GM19035 (cell line): ENCODE measurements at regions not wholly inside any gene's neighbourhood (a gene's known extent, or its start where the extent isn't known, plus 50 kb on each side); places are given as distances from the start of the nearest gene placed in this dataset.
"Not testable (repeated sequence)": the region's sequence is repeated elsewhere in the genome, so short reads cannot be mapped to it uniquely, and the experiment has no call there.

Experiments
- ATAC-seq: cut with Tn5 transposase; IDR thresholded peaks from one replicate; pipeline ENCODE4 v1.9.1; 2021; ENCODE audit not compliant: unreplicated experiment

DNA sequence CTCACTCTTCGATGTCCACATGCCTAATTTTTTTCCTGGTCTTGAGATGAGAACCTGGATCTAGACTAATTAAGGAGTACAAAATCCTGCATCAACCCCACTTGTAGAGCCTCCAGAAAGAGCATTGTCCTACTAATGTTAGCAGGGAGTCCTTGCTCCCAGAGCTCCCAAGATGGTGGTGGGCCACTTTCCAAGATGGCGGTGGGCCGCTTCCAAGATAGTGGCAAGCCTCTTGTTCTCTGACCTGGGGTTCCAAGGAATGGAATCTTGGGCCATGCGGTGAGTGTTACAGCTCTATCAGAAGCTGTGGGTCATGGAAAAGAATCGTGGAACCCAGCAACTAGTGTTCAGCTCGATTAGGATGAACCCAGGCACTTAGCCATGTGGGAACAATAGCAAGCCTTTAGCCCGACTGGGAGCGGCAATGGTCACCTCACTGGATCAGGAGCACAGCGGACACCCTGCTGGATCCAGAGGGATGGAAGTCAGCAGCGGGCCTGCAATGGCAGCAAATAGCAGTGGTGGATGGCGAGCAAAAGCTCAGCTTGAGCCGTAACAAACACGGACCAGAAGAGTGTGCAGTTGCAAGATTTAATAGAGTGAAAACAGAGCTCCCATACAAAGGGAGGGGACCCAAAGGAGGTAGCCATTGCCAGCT, 1997.5 kb upstream of the RAG2 start:
- ATAC-seq = not testable (repeated sequence)

DNA sequence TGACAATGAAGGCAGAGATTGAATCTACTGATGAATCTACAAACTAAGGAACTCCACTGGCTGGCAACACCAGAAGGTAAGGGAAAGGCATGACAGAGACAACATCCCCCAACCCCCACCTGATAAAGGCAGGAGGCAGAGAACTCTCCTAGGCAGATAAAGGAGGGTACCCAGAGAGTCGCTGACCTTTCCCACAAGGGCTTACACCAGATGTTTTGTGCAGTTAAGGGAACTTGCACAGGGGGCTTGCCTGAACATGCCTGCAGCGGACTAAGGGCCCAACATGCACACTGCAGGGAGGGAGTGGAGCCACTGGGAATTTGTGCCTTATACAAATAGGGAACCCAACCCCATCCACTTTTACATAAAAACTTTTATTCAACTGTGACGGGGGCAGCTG, 1996.9 kb upstream of the RAG2 start:
- ATAC-seq = no peak

DNA sequence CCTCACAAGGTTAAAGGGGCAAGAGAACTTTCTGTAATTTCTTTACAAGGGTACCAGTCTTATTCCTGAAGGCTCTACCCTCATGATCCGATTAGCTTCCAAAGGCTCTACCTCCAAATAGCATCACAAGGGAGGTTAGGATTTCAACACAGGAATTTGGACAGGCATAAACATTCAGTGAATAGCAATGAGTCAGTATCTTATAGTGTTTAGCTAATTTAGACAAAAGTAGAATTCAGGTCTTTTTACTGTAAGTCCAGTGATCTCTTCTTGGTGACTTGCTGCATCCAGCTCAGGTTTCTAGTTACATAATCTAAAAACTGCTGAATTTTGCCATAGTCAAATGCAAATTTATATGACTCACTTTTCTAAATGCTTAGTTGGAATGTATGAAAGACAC, 1995.6 kb upstream of the RAG2 start:
- ATAC-seq = no peak

DNA sequence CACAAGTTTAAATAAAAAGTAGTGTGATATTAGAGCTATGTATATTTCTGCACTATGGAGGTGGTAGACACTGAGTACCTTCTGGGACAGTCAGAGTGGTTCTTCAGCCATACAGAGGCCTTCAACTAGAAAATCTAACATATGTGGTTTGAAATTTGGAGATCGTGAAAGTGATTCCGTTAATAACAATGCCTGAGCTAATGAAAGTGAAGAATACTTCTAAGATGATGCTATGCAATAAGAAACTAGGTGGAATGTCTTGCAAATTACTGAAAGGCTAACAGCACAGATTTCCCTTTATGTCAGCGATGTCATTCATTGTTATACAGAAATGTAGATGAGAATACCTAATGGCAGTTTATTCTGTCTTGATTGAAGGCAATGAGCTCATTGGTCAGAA, 1984.7 kb upstream of the RAG2 start:
- ATAC-seq = no peak

DNA sequence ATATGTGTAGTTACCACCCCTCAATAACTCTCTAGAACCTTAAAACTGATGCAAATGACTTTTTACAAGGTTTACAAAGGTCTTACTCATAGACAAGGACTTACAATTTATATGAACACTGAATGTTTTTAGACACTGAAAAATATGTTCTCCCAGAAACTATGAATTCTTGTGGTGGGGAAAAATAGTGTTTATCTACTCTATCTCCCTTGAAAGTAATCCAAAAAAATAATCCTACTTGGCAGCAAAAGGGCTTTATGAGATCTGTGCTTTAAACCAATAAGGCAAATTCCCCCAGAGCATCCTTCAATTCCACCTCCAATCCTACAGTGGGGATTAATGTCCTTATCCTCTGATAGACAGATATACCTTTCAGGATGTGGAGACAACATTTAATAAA, 1984.1 kb upstream of the RAG2 start:
- ATAC-seq = no peak

DNA sequence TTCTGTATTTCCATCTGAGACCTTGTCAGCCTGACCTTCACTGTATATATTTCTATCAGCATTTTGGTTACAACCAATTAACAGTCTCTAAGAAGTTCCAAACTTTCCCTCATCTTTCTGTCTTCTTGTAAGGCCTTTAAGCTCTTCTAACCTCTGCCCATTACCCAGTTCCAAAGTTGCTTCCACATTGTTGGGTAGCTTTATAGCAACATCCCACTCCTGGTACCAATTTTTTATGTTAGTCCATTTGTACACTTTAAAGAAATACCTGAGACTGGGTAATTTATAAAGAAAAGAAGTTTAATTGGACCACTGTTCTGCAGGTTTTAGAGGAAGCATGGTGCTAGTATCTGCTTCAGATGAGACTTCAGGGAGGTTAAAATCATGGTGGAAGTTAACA, 1979.7 kb upstream of the RAG2 start:
- ATAC-seq = no peak

- no peak for ATAC-seq
Measured at GRCh38 chr11:38562562-38562961, 1964.5 kb upstream of the RAG2 start.

DNA sequence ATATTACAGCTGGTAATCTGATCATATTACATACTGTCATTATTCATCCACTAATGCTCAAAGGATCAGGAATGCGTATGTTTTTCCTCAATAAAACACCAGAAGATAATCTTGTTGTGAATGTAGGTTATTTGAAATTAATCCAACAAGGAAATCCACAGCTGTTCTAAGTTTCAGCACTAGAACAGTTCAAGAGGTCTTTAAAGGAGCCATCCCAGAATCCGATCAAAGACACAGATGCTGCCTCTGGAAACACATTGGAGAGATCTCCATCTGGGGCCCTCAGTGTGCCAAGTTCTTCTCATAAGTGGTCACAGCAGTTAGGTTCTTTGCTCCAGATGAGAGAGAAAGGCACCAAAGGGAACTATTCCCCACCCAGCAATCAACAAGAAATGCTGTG, 1955.1 kb upstream of the RAG2 start:
- no peak for ATAC-seq

DNA sequence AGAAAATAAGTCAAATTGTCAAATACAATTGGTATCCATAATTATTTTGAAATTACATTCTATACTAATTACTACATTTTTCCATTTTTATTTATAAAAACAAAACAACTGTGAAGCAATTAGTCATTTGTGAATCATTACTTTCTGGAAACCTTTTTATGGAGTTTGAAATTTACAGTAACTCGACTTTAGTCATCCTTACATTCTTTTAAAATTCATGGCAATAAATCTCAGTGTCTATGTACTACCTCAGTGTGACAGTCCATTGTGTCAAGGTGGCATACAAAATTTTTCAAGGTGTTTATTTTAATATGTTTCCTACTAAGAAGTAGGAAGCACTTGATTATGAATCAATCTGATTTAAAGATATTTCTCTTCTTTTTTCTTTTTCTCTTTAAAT, 1949.4 kb upstream of the RAG2 start:
- ATAC-seq = no peak

GRCh38 chr11:38543986-38544385, 1946.0 kb upstream of the RAG2 start:
- no peak for ATAC-seq

DNA sequence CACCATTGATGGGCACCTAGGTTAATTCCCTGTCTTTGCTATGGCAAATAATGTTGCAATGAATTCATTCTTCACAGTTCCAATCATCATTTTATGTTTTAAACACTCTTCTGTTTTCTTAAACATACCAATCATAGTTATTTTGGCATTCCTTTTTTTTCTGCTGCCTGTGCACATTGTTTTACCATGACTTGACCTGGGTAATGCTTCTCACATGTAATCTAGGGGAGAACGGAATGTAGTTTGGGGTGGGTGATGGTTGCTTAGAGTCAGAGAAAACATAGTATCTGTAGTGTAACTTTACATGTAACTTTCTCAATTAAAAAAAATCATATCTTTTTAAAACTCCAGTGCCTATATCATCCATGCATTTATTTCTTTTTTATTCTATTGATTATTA, 1945.3 kb upstream of the RAG2 start:
- no peak for ATAC-seq

DNA sequence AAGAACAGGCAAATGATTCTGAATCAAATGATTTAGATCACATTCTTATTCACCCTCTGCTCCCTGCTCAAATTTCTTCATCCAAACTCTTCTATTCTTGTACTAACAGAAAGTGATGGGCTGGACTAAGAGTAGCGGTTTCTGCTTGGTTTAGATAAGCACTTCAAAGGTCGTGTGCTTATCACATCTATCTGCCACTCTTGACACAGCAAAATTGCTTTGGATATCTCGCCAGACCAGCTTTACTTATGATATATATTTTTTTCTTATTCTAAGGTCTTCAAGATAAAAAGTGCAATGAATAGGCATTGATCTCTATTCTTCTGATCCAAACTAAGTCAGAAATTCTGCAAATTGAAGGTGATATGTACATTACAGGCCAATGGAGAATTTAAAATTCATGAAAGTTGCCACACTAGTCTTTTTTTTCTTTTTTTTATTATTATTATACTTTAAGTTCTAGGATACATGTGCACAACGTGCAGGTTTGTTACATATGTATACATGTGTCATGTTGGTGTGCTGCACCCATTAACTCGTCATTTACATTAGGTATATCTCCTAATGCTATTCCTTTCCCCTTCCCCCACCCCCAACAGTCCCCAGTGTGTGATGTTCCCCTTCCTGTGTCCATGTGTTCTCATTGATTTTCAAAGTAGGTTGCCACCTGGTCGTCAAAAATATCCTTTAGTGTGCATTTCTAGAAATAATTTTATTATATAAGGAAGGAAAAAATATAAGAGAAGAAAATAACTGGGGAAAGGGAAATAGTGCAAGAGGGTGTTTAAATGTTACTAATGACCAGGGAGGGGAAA, 1941.0 kb upstream of the RAG2 start:
- ATAC-seq = no peak

DNA sequence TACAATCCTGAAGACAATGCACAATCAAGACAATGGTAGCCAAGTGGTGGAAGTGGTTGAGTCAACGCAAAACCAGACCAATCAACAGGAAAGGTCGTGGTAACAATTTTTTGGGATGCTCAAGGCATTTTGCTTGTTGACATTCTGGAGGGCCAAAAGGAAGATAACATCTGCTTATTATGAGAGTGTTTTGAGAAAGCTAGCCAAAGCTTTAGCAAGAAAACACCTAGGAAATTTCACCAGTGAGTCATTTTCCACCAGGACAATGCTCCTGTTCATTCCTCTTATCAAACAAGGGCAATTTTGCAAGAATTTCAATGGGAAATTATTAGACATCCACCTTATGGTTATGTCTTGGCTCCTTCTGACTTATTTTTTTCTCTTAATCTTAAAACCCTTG, 1932.2 kb upstream of the RAG2 start:
- no peak for ATAC-seq

- no peak for ATAC-seq
Measured at GRCh38 chr11:38524945-38525344, 1926.9 kb upstream of the RAG2 start.

- ATAC-seq = no peak
Measured at GRCh38 chr11:38517991-38518390, 1920.0 kb upstream of the RAG2 start.

DNA sequence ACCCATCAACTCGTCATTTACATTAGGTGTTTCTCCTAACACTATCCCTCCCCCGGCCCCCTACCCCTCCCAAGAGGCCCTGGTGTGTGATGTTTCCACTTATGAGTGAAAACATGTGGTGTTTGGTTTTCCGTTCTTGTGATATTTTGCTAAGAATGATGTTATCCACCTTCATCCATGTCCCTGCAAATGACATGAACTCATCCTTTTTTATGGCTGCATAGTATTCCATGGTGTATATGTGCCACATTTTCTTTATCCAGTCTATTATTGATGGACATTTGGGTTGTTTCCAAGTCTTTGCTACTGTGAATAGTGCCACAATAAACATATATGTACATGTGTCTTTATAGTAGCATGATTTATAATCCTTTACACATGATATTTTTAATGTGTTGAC, 1914.8 kb upstream of the RAG2 start:
- ATAC-seq = not testable (repeated sequence)

DNA sequence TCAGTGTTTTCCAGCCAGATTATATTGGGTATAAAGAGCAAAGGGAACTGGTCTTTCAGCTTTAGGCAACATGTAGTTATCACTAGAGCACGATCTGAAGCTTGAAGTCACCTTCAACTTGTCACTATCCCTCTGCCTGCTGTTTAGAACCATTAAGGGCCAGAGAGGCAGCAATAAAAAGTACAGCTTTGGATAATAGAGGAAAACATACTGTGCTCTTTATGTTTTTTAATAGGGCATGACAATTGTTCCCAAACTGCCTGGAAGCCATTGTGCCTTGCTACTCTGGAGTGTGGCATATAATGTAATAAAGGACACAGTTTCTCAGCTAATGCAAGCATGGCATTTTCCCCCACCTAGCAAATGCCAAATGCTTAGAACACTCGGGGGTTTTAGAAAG, 1912.0 kb upstream of the RAG2 start:
- ATAC-seq = no peak

DNA sequence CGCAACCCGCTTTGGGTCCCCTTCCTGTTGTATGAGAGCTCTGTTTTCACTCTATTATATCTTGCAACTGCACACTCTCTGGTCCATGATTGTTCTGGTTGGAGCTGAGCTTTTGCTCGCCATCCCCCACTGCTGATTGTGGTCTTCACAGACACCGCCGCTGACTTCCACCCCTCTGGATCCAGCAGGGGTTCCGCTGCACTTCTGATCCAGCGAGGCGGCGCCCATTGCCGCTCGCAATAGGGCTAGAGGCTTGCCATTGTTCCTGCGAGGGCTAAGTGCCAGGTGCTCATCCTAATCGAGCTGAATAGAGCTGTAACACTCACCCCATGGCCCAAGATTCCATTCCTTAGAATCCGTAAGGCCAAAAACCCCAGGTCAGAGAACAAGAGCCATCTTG, 1905.8 kb upstream of the RAG2 start:
- no peak for ATAC-seq

- ATAC-seq = no peak
Measured at GRCh38 chr11:38498721-38499120, 1900.7 kb upstream of the RAG2 start.

GRCh38 chr11:38491986-38492385, 1894.0 kb upstream of the RAG2 start:
- no peak for ATAC-seq

DNA sequence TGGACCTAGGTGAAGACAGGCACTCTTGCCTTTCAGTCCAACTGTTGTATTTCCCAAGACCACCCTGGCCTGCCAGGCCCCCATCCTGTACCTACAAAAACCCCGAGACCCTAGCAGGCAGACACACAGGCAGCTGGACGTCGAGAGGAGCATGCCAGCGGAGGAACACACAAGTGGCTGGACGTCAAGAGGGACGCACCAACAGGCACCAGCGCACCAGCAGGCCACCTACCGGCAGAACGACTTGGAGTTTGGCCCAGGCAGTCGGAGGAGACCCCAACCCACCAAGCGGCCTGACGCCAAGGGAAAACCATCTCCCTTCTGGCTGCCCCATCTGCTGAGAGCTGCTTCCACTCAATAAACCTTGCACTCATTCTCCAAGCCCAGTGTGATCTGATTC, 1883.4 kb upstream of the RAG2 start:
- no peak for ATAC-seq

DNA sequence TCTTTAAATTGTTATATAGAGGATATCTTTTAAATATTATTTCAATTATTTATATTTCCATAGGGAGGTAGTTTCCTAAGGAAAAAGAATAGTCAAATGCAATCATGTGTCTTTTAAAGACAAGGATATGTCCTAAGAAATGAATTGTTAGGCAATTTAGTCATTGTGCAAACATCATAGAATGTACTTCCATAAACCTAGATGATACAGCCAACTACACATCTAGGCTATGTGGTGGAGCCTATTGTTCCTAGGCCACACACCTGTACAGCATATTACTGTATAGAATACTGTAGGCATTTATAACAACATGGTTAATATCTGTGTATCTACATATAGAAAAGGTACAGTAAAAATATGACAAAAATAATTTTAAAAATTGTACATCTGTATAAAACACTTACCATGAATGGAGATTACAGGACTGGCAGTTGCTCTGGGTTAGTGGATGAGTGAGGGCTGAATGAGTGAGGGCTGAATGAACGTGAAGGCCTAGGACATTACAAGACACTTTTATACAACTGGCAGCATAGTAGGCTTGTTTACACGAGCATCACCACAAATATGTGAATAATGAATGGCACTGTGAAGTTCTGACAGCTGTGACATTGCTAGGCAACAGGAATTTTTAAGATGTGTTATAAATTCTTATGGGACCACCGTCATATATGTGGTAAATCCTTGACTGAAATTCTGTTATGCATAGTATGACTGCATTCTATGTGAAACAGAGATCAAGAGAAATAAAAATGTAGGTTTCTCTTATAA, 1879.0 kb upstream of the RAG2 start:
- ATAC-seq = no peak
